Endothelial cell of umbilical vein (primary cell): ENCODE measurements at regions not wholly inside any gene's neighbourhood (a gene's known extent, or its start where the extent isn't known, plus 50 kb on each side); places are given as distances from the start of the nearest gene placed in this dataset.

Source experiments
- BruUV-seq: library from RNA; stranded (reverse); fragments of 400-500 nt; replicated peaks from 2 replicates; lab custom pipeline; 2021; lab: Mats Ljungman, UMichigan
- CTCF ChIA-PET: fragments of 300-600, 350-600 bp; sonication (Branson Sonifier 250); formaldehyde crosslinking; loops from one replicate; lab custom pipeline; 2021; ENCODE audit warnings: antibody characterized with exemption, inconsistent platforms; lab: Charles Lee
- POLR2A ChIA-PET: fragments of 300-600, 350-600 bp; sonication (Branson Sonifier 250); formaldehyde crosslinking; loops from one replicate; lab custom pipeline; 2021; ENCODE audit warnings: antibody characterized with exemption, inconsistent platforms; lab: Charles Lee
- DNase-seq: peaks from one replicate; pipeline ENCODE4 v3.0.0-alpha.2; 2011; ENCODE audit warnings: low read depth, low spot score
- FAIRE-seq: peaks from 2 replicates; lab custom pipeline; 2011; peaks lifted over from hg19 to GRCh38; lab: Jason Lieb, UNC
- H2AFZ ChIP-seq: 2 replicates; pipeline ENCODE4 v1.6.0; 2012; ENCODE audit warnings: low read depth, low read length, control low read depth, inconsistent platforms
- H3K27ac ChIP-seq: 2 replicates; pipeline ENCODE4 v1.5.1; 2011; ENCODE audit warnings: low read depth, mild to moderate bottlenecking, control low read depth, low read length, moderate library complexity; ENCODE audit not compliant: insufficient read depth
- H3K27me3 ChIP-seq, 2 experiments: 2 replicates each; pipeline versions ENCODE4 v1.6.0 to v1.6.1; 2011; ENCODE audit warnings: low read length in 2 of 2, mixed read lengths in 1 of 2; ENCODE audit not compliant: control insufficient read depth in 2 of 2, insufficient read depth in 2 of 2
- H3K36me3 ChIP-seq, 2 experiments: 2 replicates in 1 of 2; 3 replicates in 1 of 2; pipeline ENCODE4 v1.5.1; 2011; ENCODE audit warnings: low read length in 2 of 2, mild to moderate bottlenecking in 1 of 2, moderate library complexity in 1 of 2; ENCODE audit not compliant: control insufficient read depth in 2 of 2, insufficient read depth in 2 of 2; ENCODE audit errors: extremely low read depth in 1 of 2
- H3K4me1 ChIP-seq: 3 replicates; pipeline ENCODE4 v1.5.1; 2011; ENCODE audit warnings: mild to moderate bottlenecking, low read length; ENCODE audit not compliant: control insufficient read depth, insufficient read depth; ENCODE audit errors: extremely low read depth
- H3K4me2 ChIP-seq: 2 replicates; pipeline ENCODE4 v1.6.1; 2011; ENCODE audit warnings: low read length, control low read depth, mixed read lengths; ENCODE audit not compliant: insufficient read depth
- H3K4me3 ChIP-seq, 3 experiments: fragments of 200-600 bp in 1 of 3; sonication (generic), shearing (Covaris generic) in 1 of 3; replicated peaks in 1 of 3; 2 replicates each; pipeline ENCODE4 v1.5.1; 2011 to 2016; ENCODE audit warnings: control low read depth in 3 of 3, low read length in 3 of 3, mild to moderate bottlenecking in 2 of 3, inconsistent platforms in 1 of 3, low read depth in 1 of 3, moderate library complexity in 1 of 3; ENCODE audit not compliant: insufficient read depth in 1 of 3
- H3K79me2 ChIP-seq: 2 replicates; pipeline ENCODE4 v1.6.0; 2012; ENCODE audit warnings: low read length, inconsistent platforms; ENCODE audit not compliant: control insufficient read depth, insufficient read depth
- H3K9ac ChIP-seq: replicated peaks from 2 replicates; pipeline ENCODE3; 2011; ENCODE audit warnings: low read length, control low read depth; ENCODE audit not compliant: insufficient read depth; ENCODE audit errors: extremely low read depth
- H3K9me1 ChIP-seq: replicated peaks from 3 replicates; pipeline ENCODE4 v1.6.0; 2011; ENCODE audit warnings: mild to moderate bottlenecking, low read length; ENCODE audit not compliant: control insufficient read depth, insufficient read depth; ENCODE audit errors: extremely low read depth
- H3K9me3 ChIP-seq: replicated peaks from 2 replicates; pipeline ENCODE4 v1.5.1; 2012; ENCODE audit warnings: low read length, inconsistent platforms; ENCODE audit not compliant: control insufficient read depth, insufficient read depth
- H4K20me1 ChIP-seq: replicated peaks from 2 replicates; pipeline ENCODE3; 2011; ENCODE audit warnings: mild to moderate bottlenecking, low read length; ENCODE audit not compliant: control insufficient read depth, insufficient read depth; ENCODE audit errors: extremely low read depth
- EZH2 ChIP-seq: IDR thresholded peaks from 2 replicates; pipeline ENCODE4 v1.6.1; 2012; ENCODE audit warnings: borderline replicate concordance, low read depth, mild to moderate bottlenecking, moderate library complexity, low read length, inconsistent platforms; ENCODE audit not compliant: severe bottlenecking
- FOS ChIP-seq: IDR thresholded peaks from 2 replicates; pipeline ENCODE4 v1.6.1; 2011; ENCODE audit warnings: mild to moderate bottlenecking, low read length, moderate library complexity, borderline replicate concordance; ENCODE audit not compliant: insufficient read depth
- GATA2 ChIP-seq: IDR thresholded peaks from 2 replicates; pipeline ENCODE4 v1.7.0; 2011; ENCODE audit warnings: low read depth, mild to moderate bottlenecking, moderate library complexity, mixed read lengths, low read length; ENCODE audit not compliant: insufficient read length, insufficient read depth
- JUN ChIP-seq: IDR thresholded peaks from 2 replicates; pipeline ENCODE4 v1.6.1; 2011; ENCODE audit warnings: borderline replicate concordance, low read depth; ENCODE audit not compliant: insufficient read length, insufficient read depth
- MYC ChIP-seq: IDR thresholded peaks from one replicate; pipeline ENCODE4 v1.6.1; 2011; ENCODE audit warnings: mild to moderate bottlenecking, low read depth, low read length
- POLR2A ChIP-seq: IDR thresholded peaks from 2 replicates; pipeline ENCODE4 v1.6.1; 2012; ENCODE audit warnings: low read depth, mild to moderate bottlenecking, control low read depth, low read length
- POLR2AphosphoS5 ChIP-seq: IDR thresholded peaks from 2 replicates; pipeline ENCODE4 v1.6.1; 2012; ENCODE audit warnings: low read depth, mild to moderate bottlenecking, control low read depth, low read length, moderate library complexity; ENCODE audit not compliant: insufficient read depth
- dilution Hi-C: fragments of 300-500 bp; cut with MboI; formaldehyde crosslinking; loops from one replicate; pipeline ENCODE4 v1.15.0; 2019; ENCODE audit warnings: low sequenced_read_pairs; ENCODE audit not compliant: extremely low pct_ligation_motif_present
- intact Hi-C: fragments of 100-400 bp; cut with micrococcal nuclease; formaldehyde crosslinking; loops from one replicate; pipeline ENCODE4 v1.10.0; 2022
- TF ChIP-seq, protein P1 (sequence below): IDR thresholded peaks from 2 replicates; pipeline ENCODE4 v1.6.1; 2011; ENCODE audit not compliant: insufficient read depth, insufficient read length
- TF ChIP-seq, protein P2 (sequence below), 2 donors: IDR thresholded peaks; 1 replicate in 1 of 2; 2 replicates in 1 of 2; pipeline ENCODE4 v1.5.1; 2011; ENCODE audit warnings: low read length in 2 of 2, mild to moderate bottlenecking in 2 of 2, moderate library complexity in 2 of 2, control low read depth in 1 of 2, inconsistent platforms in 1 of 2, low read depth in 1 of 2; ENCODE audit not compliant: insufficient read depth in 1 of 2; ENCODE audit errors: extremely low read depth in 1 of 2

DNA sequence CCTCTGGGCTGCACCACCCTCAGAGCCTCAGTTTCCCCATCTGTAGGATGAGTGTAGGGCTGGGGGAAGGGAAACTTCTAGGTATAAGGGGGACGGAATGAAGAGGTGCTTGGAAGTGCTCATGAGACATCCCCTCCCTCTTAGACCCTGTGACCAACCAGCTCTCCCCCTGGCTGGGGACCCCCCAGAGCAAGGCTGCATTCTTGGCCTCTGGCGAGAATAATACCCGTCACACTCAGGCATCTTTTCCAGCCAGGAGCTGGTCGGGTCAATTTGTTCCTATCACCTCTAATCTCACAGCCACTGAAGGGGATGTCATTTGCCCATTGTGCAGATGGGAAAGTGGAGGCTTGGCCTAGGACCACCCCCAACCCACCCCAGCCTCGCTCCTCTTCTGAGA, 443.0 kb downstream of the PTPRU start:
- no TSS peak for BruUV-seq
- POLR2A ChIA-PET, result no interaction called here
- Histone ChIP-seq H3K4me2 (no peak overlapping the region), H4K20me1 (no peaks in the 10 kb centered on the region), H3K9ac (no peak overlapping the region), H3K9me3 (no peaks in the 10 kb centered on the region), H3K27ac (no peak overlapping the region), H3K4me1 (no peaks in the 10 kb centered on the region), H3K4me3 (no peak overlapping the region), H2AFZ (no peak overlapping the region), H3K36me3 (no peaks in the 10 kb centered on the region), H3K79me2 (no peaks in the 10 kb centered on the region), H3K9me1 (no peaks in the 10 kb centered on the region), H3K27me3 (no peaks in the 10 kb centered on the region)
- DNase-seq (no peak), FAIRE-seq (no peak)
- dilution Hi-C loops (no loop called here), intact Hi-C loops (no loop called here)
- CTCF ChIA-PET, result no interaction called here
- TF ChIP-seq, protein P1, sequence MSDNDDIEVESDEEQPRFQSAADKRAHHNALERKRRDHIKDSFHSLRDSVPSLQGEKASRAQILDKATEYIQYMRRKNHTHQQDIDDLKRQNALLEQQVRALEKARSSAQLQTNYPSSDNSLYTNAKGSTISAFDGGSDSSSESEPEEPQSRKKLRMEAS, result no peak
- TF ChIP-seq POLR2A, result no peak
- TF ChIP-seq JUN, result no peak

DNA sequence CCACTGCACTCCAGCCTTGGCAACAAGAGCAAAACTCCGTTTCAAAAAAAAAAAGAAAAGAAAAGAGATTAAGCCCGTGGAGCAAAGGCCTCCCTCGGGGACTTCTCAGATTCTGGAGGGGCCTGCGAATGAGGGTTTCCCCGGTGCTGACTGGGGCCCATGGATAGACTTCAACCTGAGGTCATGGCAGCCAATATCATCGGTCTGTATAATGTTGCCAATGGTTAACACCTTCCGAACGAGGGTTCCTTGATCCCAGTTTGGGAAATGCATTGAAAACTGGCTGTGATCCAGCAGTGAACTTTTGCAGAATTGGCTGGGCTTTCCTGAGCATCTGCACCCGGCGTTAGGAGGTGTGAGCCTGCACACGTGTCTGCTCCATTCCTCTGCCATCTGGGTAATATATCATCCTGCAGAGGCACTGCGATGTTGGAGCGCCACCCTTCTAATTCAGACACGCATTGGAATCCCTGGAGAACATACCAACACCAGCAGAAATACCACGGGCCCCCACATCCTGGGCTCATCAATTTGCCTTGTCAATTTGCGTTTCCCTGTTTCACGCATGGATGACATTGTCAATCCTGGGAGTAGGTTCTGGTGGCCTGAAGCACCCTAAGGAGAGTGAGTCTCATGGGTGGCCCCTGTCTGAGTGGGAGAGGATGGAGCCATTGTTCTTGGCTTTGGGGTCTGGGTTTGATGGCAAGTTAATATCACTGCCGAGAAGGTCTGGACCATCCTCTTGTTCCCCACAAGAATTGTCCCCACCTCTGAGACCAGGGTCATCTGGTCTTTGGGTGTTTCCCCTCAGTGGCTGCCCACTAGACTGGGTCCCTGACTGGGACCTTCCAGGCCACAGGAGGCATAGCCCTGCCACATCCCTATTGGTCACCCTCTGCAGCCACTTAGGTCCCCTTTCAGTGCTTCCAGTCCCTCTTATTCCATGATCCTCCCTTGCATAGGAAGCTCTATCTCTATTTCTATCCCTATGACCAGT, 441.0 kb downstream of the PTPRU start:
- Histone ChIP-seq H3K79me2 (no peaks in the 10 kb centered on the region), H3K4me1 (no peaks in the 10 kb centered on the region), H3K9me1 (no peaks in the 10 kb centered on the region), H3K27me3 (no peaks in the 10 kb centered on the region), H3K27ac (no peak overlapping the region), H3K4me2 (no peak overlapping the region), H3K4me3 (no peak overlapping the region), H3K9ac (no peak overlapping the region), H3K36me3 (no peaks in the 10 kb centered on the region), H3K9me3 (no peaks in the 10 kb centered on the region), H4K20me1 (no peaks in the 10 kb centered on the region), H2AFZ (no peak overlapping the region)
- FAIRE-seq (no peak), DNase-seq (no peak)
- POLR2A ChIA-PET, result no interaction called here
- intact Hi-C loops, result no loop called here
- no peak for TF ChIP-seq JUN
- TF ChIP-seq, protein P2, sequence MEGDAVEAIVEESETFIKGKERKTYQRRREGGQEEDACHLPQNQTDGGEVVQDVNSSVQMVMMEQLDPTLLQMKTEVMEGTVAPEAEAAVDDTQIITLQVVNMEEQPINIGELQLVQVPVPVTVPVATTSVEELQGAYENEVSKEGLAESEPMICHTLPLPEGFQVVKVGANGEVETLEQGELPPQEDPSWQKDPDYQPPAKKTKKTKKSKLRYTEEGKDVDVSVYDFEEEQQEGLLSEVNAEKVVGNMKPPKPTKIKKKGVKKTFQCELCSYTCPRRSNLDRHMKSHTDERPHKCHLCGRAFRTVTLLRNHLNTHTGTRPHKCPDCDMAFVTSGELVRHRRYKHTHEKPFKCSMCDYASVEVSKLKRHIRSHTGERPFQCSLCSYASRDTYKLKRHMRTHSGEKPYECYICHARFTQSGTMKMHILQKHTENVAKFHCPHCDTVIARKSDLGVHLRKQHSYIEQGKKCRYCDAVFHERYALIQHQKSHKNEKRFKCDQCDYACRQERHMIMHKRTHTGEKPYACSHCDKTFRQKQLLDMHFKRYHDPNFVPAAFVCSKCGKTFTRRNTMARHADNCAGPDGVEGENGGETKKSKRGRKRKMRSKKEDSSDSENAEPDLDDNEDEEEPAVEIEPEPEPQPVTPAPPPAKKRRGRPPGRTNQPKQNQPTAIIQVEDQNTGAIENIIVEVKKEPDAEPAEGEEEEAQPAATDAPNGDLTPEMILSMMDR (IDR thresholded peaks at IDR 0.05; ENCODE audit: extremely low read depth in 1 of 2, insufficient read depth in 1 of 2, low read depth in 1 of 2, low read length in 2 of 2), result no peak
- TF ChIP-seq FOS, result no peak
- TF ChIP-seq MYC, result no peak
- no peak for TF ChIP-seq POLR2A
- no peak for TF ChIP-seq GATA2
- TF ChIP-seq, protein P1, result no peak
- TF ChIP-seq POLR2AphosphoS5, result no peak
- TF ChIP-seq EZH2, result no peak
- dilution Hi-C loops, result no loop called here
- BruUV-seq, result no TSS peak
- CTCF ChIA-PET, result no interaction called here
